Tongue (tissue), 1 donor: ENCODE measurements at regions not wholly inside any gene's neighbourhood (a gene's known extent, or its start where the extent isn't known, plus 50 kb on each side); places are given as distances from the start of the nearest gene placed in this dataset.
A peak's percentile ranks its signal among the peaks of the same experiment; 100 is the strongest.

Experiments used
- DNase-seq: peaks from one replicate; pipeline ENCODE4 v3.0.0-alpha.2; 2015

- no peak for DNase-seq
These were observed 1460.4 kb upstream of the ZEB2 start for GRCh38 chr2:145980318-145980717.

DNA sequence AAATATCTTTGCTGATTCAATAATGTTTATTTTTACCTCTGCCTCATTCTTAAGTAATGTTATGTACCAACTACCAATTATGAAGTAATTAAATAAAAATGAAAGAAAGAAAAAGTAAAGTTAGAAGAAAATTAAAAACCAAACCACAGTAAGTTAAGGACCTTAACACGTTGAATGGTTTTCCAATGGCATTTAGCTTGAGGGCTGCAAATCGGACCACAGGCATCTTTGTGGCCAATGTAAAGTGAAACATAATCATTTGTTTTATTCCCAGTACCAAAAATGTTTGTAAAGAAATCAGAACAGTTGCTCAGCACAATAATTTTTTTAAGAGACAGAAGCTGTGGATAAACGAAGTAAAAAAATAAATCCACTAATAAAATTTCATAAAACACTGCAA, 1455.5 kb upstream of the ZEB2 start:
- no peak for DNase-seq

GRCh38 chr2:145961846-145962245, 1441.9 kb upstream of the ZEB2 start:
- DNase-seq: no peak

DNA sequence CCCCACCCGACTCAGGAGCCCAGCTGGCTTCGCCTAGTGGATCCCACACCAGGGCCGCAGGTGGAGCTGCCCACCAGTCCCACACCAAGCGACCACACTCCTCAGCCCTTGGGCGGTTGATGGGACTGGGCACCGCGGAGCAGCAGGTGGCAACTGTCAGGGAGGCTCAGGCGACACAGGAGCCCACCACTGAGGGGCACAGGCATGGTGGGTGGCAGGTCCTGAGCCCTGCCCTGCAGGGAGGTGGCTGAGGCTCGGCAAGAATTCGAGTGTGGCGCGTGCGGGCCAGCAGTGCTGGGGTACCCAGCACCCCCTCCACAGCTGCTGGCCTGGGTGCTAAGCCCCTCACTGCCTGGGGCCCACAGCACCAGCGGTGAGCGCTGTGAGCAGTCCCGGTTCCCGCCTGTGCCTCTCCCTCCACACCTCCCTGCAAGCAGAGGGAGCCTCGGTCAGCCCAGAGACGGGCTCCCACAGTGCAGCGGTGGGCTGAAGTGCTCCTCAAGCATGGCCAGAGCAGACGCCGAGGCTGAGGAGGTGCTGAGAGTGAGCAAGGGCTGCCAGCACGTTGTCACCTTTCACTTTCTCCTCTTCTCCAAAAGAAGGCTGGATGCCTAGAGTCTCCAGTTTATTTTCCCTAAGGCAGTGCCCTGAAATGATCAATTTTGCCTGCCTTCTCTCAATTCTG, 1440.7 kb upstream of the ZEB2 start:
- DNase-seq: no peak

DNA sequence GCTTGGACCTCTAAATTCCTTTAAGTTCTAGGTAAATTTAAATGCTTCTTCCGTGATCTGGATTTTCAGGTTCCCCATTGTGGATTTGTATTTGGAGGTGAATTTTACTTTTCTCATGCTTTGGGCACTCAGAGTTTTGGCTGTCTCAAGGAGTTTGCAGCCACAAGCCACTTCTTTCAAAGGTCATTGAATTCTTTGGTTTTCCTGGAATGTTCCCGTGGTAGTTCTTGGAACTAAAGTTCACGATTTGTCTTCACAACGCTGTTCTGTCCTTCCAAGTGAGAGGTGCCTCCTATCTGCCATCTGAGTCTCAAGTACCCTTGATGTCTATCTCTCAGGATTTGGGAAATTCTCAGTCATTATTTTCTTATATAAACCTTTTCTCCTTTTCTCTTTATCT, 1438.7 kb upstream of the ZEB2 start:
- no peak for DNase-seq

DNA sequence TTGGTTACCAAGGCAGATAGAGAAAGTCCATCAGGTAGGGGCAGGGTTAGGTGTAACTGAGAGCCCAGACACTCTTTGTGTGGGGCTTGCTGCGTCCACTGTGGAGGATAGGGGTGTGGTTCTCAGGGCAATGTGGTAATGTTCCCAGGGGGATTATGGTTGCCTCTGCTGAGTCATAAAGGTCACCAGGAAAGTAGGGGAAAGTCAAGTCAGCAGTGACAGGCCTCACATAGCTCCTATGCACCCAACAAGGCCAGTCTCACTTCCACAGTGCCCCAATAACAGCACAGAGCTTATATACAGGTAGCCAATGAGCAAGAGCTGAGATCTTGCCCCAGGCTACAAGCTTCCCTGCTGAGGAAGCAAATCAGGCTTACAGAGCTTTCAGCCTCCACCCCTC, 1438.0 kb upstream of the ZEB2 start:
- DNase-seq: no peak

GRCh38 chr2:145939949-145940348, 1420.0 kb upstream of the ZEB2 start:
- no peak for DNase-seq

GRCh38 chr2:145935016-145935415, 1415.1 kb upstream of the ZEB2 start:
- no peak for DNase-seq

- no peak for DNase-seq
These were observed 1412.0 kb upstream of the ZEB2 start for GRCh38 chr2:145931781-145932395.

DNA sequence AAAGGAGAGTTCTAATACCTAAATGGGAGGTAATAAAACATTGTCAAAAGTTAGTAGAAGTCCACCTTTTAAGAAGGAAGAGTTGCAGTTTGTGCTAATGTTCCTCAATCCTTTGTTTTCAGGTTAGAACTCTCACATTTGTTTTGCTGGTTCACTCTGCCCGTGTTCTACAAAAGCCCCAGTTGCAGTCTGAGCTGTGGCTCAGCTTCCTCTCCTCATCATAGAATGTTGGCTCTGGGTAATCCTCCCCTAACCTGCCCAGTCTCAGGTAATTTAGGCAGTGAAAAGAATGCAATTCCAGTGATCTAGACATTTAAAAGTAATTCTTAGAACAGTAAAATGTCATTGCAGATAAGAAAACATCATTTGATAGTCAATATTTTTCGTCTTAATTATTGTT, 1410.4 kb upstream of the ZEB2 start:
- no peak for DNase-seq

GRCh38 chr2:145927131-145927950, 1407.4 kb upstream of the ZEB2 start:
- DNase-seq: no peak

- DNase-seq: no peak
These were observed 1405.7 kb upstream of the ZEB2 start for GRCh38 chr2:145925591-145925990.

GRCh38 chr2:145919477-145919876, 1399.6 kb upstream of the ZEB2 start:
- DNase-seq: peak; percentile 14

DNA sequence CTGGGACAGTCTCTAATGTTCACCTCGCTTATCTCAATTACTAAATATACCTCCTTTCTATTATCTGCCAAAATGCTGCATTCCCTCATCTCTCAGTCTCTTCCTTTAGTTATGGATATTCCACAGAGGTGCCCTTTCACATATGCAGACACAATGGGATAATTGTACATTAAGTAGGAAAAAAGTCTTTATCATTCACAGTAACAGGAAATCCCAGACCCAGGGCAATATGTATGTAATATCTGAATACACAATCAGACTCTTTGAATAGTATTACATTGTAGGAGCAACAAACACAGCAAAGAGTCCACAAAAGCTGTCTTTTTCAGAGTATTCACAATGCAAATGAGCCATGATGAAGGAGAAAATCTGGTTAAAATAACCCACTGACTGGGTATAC, 1399.0 kb upstream of the ZEB2 start:
- DNase-seq: peak; percentile 13

DNA sequence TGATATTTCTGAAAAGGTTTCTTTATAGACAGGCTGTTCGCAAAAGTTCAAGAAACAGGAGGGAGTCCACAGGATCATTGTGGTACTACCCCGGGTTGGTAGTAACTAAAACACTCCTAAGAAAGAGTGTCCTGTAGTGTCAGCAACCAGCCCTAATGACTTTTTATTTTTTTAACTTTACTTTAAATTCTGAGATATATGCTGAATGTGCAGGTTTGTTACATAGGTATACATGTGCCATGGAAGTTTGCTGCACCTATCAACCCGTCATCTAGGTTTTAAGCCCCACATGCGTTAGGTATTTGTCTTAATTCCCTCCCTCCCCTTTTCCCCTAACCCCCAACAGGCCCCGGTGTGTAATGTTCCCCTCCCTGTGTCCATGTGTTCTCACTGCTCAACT, 1396.9 kb upstream of the ZEB2 start:
- no peak for DNase-seq

GRCh38 chr2:145914716-145915115, 1394.8 kb upstream of the ZEB2 start:
- no peak for DNase-seq

GRCh38 chr2:145910416-145910815, 1390.5 kb upstream of the ZEB2 start:
- no peak for DNase-seq

- DNase-seq: no peak
These were observed 1389.8 kb upstream of the ZEB2 start for GRCh38 chr2:145909766-145910165.

GRCh38 chr2:145909175-145909755, 1389.3 kb upstream of the ZEB2 start:
- no peak for DNase-seq

- no peak for DNase-seq
These were observed 1386.4 kb upstream of the ZEB2 start for GRCh38 chr2:145906354-145906753.

- no peak for DNase-seq
These were observed 1385.5 kb upstream of the ZEB2 start for GRCh38 chr2:145905371-145905770.

DNA sequence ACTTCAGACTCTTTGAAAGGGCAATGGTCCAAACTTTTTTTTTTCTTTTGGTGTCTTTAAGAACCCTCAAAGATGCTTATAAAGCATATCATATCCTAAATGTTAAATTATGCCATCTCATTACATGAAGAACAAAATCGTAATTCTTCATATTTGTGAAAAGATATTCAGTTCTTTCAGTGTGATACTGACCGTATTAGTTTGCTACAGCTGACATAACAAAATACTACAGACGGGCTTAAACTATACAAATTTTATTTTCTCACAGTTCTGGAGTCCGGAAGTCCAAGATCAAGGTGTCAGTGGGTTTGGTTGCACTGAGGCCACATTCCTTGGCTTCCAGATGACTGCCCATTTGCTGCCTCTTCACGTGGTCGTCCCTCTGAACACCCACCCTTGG, 1377.2 kb upstream of the ZEB2 start:
- no peak for DNase-seq

GRCh38 chr2:145887915-145888314, 1368.0 kb upstream of the ZEB2 start:
- peak; percentile 36 for DNase-seq
